ENCODE measurements at regions not wholly inside any gene's neighbourhood (a gene's known extent, or its start where the extent isn't known, plus 50 kb on each side); places are given as distances from the start of the nearest gene placed in this dataset.

DNA sequence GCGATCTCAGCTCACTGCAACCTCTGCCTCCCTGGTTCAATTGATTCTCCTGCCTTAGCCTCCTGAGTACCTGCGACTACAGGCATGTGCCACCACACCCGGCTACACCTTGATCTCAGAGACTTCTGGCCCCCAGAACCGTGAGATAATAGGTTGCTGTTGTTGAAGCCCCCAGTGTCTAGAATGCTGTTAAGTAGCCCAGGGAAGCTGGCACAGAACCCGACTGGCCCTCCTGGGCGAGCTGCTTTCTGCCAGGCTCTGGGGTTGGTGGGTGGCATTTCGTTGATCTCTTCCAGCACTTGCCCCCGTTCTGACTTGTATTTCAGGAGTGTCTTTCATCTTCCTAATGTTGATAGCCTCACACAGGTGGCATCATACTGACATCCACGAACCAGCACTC is 807.1 kb downstream of the CDH9 start:
- no peak for DNase-seq (ENCODE audit: low read depth)
- H3K4me3 ChIP-seq (ENCODE audit: low read depth, low read length), result no peak overlapping the region
- TF ChIP-seq, protein P1, sequence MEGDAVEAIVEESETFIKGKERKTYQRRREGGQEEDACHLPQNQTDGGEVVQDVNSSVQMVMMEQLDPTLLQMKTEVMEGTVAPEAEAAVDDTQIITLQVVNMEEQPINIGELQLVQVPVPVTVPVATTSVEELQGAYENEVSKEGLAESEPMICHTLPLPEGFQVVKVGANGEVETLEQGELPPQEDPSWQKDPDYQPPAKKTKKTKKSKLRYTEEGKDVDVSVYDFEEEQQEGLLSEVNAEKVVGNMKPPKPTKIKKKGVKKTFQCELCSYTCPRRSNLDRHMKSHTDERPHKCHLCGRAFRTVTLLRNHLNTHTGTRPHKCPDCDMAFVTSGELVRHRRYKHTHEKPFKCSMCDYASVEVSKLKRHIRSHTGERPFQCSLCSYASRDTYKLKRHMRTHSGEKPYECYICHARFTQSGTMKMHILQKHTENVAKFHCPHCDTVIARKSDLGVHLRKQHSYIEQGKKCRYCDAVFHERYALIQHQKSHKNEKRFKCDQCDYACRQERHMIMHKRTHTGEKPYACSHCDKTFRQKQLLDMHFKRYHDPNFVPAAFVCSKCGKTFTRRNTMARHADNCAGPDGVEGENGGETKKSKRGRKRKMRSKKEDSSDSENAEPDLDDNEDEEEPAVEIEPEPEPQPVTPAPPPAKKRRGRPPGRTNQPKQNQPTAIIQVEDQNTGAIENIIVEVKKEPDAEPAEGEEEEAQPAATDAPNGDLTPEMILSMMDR (conservative IDR thresholded peaks at IDR 0.05; ENCODE audit: low read depth, low read length), result no peak

DNA sequence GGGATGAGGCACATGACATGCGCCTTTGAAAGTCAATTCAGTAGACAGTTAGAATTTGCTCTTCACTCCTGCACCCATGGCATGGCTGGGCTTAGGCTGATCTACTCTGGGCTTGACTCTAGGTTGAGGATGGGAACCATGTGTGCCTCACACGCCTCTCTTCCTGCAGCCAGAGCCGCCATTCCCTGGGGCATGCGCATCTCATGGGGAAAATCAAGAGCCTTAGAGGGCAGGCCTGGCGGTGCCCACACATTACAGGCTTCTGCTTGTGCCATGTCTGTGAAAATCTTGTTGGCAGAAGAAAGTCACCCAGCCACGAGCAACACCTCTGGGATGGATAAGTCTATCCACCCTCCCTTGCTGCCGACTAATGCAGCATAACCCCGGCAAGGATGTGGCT is 808.5 kb downstream of the CDH9 start:
- H3K4me3 ChIP-seq (ENCODE audit: low read depth, low read length), result no peak overlapping the region
- TF ChIP-seq, protein P1 (conservative IDR thresholded peaks at IDR 0.05; ENCODE audit: low read depth, low read length), result no peak
- no peak for DNase-seq (ENCODE audit: low read depth)

DNA sequence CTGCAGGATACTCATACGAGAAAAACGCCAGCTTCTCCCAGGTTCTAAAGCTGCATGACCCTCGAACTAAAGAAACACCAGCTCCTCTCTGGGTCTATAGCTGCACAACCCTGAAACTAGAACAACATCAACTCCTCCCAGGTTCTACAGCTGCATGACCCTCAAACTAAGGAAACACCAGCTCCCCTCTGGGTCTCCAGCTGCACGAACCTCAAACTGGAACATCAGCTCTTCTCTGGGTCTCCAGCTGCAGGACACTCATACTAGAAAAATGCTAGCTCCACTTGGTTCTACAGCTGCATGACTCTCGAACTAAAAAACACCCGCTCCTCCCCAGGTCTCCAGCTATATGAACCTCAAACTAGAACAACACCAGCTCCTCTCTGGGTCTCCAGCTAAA is 811.1 kb downstream of the CDH9 start:
- TF ChIP-seq, protein P1 (conservative IDR thresholded peaks at IDR 0.05; ENCODE audit: low read depth, low read length), result no peak
- H3K4me3 ChIP-seq (ENCODE audit: low read depth, low read length), result no peak overlapping the region
- DNase-seq (ENCODE audit: low read depth), result no peak

DNA sequence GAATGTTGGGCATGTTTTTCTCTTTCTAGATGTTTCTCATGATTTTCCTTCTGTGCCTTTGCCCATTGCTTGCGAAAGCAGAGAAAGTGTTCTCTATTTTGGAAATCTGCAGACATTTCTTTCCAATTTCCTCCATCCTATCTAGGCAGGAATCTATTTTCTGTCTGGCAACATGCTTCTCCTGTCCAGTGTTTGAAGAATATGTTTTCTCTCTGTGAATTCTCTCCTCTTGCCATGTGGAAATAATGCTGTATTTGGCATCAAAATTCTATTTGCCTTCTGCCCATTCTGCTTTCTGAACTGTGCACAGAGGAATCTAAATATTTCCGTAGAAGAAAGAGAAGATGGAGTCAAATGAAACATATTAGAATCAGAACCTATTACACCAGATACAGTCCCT is 833.3 kb downstream of the CDH9 start:
- DNase-seq (ENCODE audit: low read depth), result no peak
- TF ChIP-seq, protein P1 (conservative IDR thresholded peaks at IDR 0.05; ENCODE audit: low read depth, low read length), result no peak
- H3K4me3 ChIP-seq (ENCODE audit: low read depth, low read length), result no peak overlapping the region

DNA sequence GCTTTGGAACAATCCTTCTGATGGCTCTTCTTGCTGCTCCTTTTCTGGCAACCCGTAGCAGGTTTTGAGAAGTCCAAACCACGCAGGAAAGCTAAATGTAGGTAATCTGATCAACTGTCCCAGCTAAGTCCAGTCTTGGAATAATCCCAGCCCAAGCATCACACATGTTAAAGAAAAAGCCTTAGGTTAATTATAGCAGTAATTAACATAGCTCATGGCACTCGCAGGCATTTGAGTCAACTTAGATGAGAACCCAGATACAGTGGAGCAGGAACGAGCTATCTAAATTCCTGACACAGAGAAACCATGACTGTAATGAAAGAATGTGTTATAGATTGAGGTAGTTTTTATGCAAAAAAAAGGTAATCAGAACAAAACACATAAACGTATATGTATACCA is 844.8 kb downstream of the CDH9 start:
- no peak for DNase-seq (ENCODE audit: low read depth)
- TF ChIP-seq, protein P1 (conservative IDR thresholded peaks at IDR 0.05; ENCODE audit: low read depth, low read length), result no peak
- no peak overlapping the region for H3K4me3 ChIP-seq (ENCODE audit: low read depth, low read length)

DNA sequence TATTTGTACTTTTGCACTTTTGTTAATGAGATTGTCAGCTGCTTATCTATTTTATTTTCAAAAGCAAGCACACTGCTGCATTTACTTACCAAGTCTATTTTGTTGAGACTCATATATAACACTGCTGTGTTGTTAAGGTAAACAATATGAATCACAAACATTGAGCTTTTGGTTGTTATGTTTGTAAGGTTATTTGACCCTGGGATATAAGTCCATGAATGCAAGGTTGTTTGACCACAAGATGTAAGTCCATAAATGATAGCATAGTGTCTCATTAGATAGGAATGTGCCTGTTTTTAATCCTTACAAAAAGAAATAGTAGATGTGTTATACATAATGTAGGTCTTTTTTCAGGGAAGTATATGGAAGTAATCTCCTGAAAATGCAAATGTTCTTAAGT is 845.9 kb downstream of the CDH9 start:
- TF ChIP-seq, protein P1 (conservative IDR thresholded peaks at IDR 0.05; ENCODE audit: low read depth, low read length), result no peak
- DNase-seq (ENCODE audit: low read depth), result peak; percentile 0
- no peak overlapping the region for H3K4me3 ChIP-seq (ENCODE audit: low read depth, low read length)

DNA sequence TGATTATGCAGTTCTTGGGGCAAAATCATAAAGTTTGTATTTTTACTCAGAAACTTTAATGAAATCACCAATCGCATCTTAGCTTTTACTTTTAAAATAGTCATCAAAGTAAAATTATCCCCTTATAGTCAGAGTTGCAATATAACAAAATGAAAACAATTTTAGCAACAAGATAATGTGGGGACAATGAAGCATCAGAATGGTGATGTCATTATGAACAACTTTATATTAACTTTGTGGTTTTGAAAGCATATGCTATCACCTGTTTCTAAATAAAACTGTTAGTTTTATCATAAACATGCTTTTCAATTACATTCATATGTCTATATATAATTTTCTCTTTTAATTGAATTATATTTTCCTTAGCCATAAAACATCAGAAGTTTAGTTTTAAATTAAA is 856.8 kb downstream of the CDH9 start:
- TF ChIP-seq, protein P1 (conservative IDR thresholded peaks at IDR 0.05; ENCODE audit: low read depth, low read length), result no peak
- DNase-seq (ENCODE audit: low read depth), result no peak
- H3K4me3 ChIP-seq (ENCODE audit: low read depth, low read length), result no peak overlapping the region
